GM12878 (cell line): ENCODE measurements at regions not wholly inside any gene's neighbourhood (a gene's known extent, or its start where the extent isn't known, plus 50 kb on each side); places are given as distances from the start of the nearest gene placed in this dataset.

ENCODE experiments used
- ATAC-seq: fragments of 200-7000 bp; cut with Tn5 transposase; 3 replicates; pipeline ENCODE4 v1.9.1; 2020; ENCODE audit warnings: mild to moderate bottlenecking, moderate library complexity
- BruUV-seq: library from RNA; stranded (reverse); fragments of 400-500 nt; replicated peaks from 2 replicates; lab custom pipeline; 2021; lab: Mats Ljungman, UMichigan
- CTCF ChIA-PET: fragments of 300-600 bp; sonication (Branson Sonifier 250); formaldehyde crosslinking; extraction: SDS; loops from one replicate; lab custom pipeline; 2021; ENCODE audit warnings: inconsistent platforms; lab: Yijun Ruan, JAX
- POLR2A ChIA-PET: fragments of 350-600 bp; formaldehyde crosslinking; extraction: SDS; loops from one replicate; lab custom pipeline; 2021; ENCODE audit warnings: inconsistent platforms; lab: Charles Lee
- RAD21 ChIA-PET: fragments of 300-600 bp; sonication (Branson Sonifier 250); formaldehyde crosslinking; loops from one replicate; lab custom pipeline; 2023; ENCODE audit warnings: antibody characterized with exemption; ENCODE audit not compliant: unreplicated experiment; lab: Charles Lee
- SMC1A ChIA-PET: fragments of 300-600 bp; sonication (Branson Sonifier 250); formaldehyde crosslinking; loops from one replicate; lab custom pipeline; 2023; ENCODE audit not compliant: unreplicated experiment, uncharacterized antibody; lab: Charles Lee
- DNase-seq: peaks from one replicate; pipeline ENCODE4 v3.0.0-alpha.2; 2011; ENCODE audit warnings: low read depth, low spot score
- FAIRE-seq: peaks from 3 replicates; lab custom pipeline; 2011; peaks lifted over from hg19 to GRCh38; lab: Jason Lieb, UNC
- H2AFZ ChIP-seq: 2 replicates; pipeline ENCODE4 v1.6.0; 2011; ENCODE audit warnings: low read depth, low read length, control low read depth; ENCODE audit not compliant: control insufficient read depth
- H3K27ac ChIP-seq: 2 replicates; pipeline ENCODE4 v1.5.1; 2011; ENCODE audit warnings: control low read depth; ENCODE audit not compliant: control insufficient read depth, insufficient read depth
- H3K27me3 ChIP-seq, 2 experiments: replicated peaks in 1 of 2; 2 replicates each; pipeline versions ENCODE4 v1.6.0 to v1.6.1; 2011; ENCODE audit warnings: low read length in 1 of 2; ENCODE audit not compliant: control insufficient read depth in 2 of 2, insufficient read depth in 2 of 2
- H3K36me3 ChIP-seq, 2 experiments: 2 replicates each; pipeline ENCODE4 v1.5.1; 2011; ENCODE audit warnings: low read length in 1 of 2; ENCODE audit not compliant: control insufficient read depth in 2 of 2, insufficient read depth in 2 of 2
- H3K4me1 ChIP-seq: 2 replicates; pipeline ENCODE4 v1.6.1; 2011; ENCODE audit warnings: mild to moderate bottlenecking, low read length, moderate library complexity, mixed read lengths; ENCODE audit not compliant: control insufficient read depth, insufficient read depth
- H3K4me2 ChIP-seq: 2 replicates; pipeline ENCODE4 v1.6.0; 2011; ENCODE audit warnings: control low read depth; ENCODE audit not compliant: control insufficient read depth, insufficient read depth
- H3K4me3 ChIP-seq: fragments of 200-600 bp; sonication (generic); 2 replicates; pipeline ENCODE4 v1.5.1; 2016
- H3K79me2 ChIP-seq: 2 replicates; pipeline ENCODE4 v1.6.0; 2011; ENCODE audit warnings: low read length; ENCODE audit not compliant: control insufficient read depth, insufficient read depth
- H3K9ac ChIP-seq: 2 replicates; pipeline ENCODE4 v1.8.0; 2011; ENCODE audit warnings: low read length, control low read depth, mixed read lengths; ENCODE audit not compliant: control insufficient read depth, insufficient read depth
- H3K9me3 ChIP-seq: replicated peaks from 3 replicates; pipeline ENCODE4 v1.5.1; 2011; ENCODE audit warnings: mild to moderate bottlenecking, low read length; ENCODE audit not compliant: control insufficient read depth, insufficient read depth
- H4K20me1 ChIP-seq: 2 replicates; pipeline ENCODE4 v1.6.0; 2011; ENCODE audit not compliant: control insufficient read depth, insufficient read depth
- CREM ChIP-seq: IDR thresholded peaks from 2 replicates; pipeline ENCODE4 v1.6.1; 2014; ENCODE audit warnings: antibody characterized with exemption, low read depth
- EGR1 ChIP-seq, 2 experiments: IDR thresholded peaks; 1 replicate in 1 of 2; 2 replicates in 1 of 2; pipeline ENCODE4 v1.6.1; 2011 to 2012; ENCODE audit warnings: low read depth in 2 of 2, low read length in 2 of 2, borderline replicate concordance in 1 of 2, mild to moderate bottlenecking in 1 of 2, moderate library complexity in 1 of 2
- FOXK2 ChIP-seq: fragments of 450-650 bp; IDR thresholded peaks from 2 replicates; pipeline ENCODE4 v1.6.1; 2017; ENCODE audit warnings: mild to moderate bottlenecking, moderate library complexity
- FOXM1 ChIP-seq: IDR thresholded peaks from 2 replicates; pipeline ENCODE4 v1.6.1; 2012; ENCODE audit warnings: low read depth, mild to moderate bottlenecking, inconsistent platforms, low read length, moderate library complexity
- IRF4 ChIP-seq: IDR thresholded peaks from 2 replicates; pipeline ENCODE4 v1.6.1; 2011; ENCODE audit warnings: low read depth, low read length
- MYC ChIP-seq: IDR thresholded peaks from 2 replicates; pipeline ENCODE4 v1.6.1; 2011; ENCODE audit warnings: mild to moderate bottlenecking, low read length, moderate library complexity, inconsistent platforms; ENCODE audit not compliant: insufficient read depth, insufficient replicate concordance, insufficient read length, severe bottlenecking
- NRF1 ChIP-seq: conservative IDR thresholded peaks from 2 replicates; pipeline ENCODE4 v1.6.1; 2011; ENCODE audit warnings: mild to moderate bottlenecking, low read depth, low read length, improper control_type of control experiment
- PAX8 ChIP-seq: fragments of 450-650 bp; IDR thresholded peaks from 2 replicates; pipeline ENCODE4 v1.6.1; 2017; ENCODE audit warnings: mild to moderate bottlenecking, moderate library complexity
- RBBP5 ChIP-seq: fragments of 200-600 bp; sonication (generic); conservative IDR thresholded peaks from 2 replicates; pipeline ENCODE4 v1.6.1; 2016
- SUZ12 ChIP-seq: fragments of 200-600 bp; sonication (generic); IDR thresholded peaks from one replicate; pipeline ENCODE4 v1.6.1; 2018; ENCODE audit warnings: antibody characterized with exemption, mild to moderate bottlenecking; ENCODE audit not compliant: unreplicated experiment
- TCF3 ChIP-seq: IDR thresholded peaks from 2 replicates; pipeline ENCODE4 v1.6.1; 2012; ENCODE audit warnings: low read depth, mild to moderate bottlenecking, low read length, borderline replicate concordance; ENCODE audit not compliant: insufficient read depth
- ZNF217 ChIP-seq: fragments of 450-650 bp; IDR thresholded peaks from 2 replicates; pipeline ENCODE4 v1.6.1; 2017; ENCODE audit warnings: antibody characterized with exemption, mild to moderate bottlenecking
- WGBS: methylation state at CpG from one replicate; pipeline ENCODE4 v1.1.6; 2016; ENCODE audit warnings: low lambda C conversion rate; ENCODE audit not compliant: insufficient replicate concordance, insufficient coverage; ENCODE audit errors: missing lambda C conversion rate; 5-methylcytosine and 5-hydroxymethylcytosine counted together
- in situ Hi-C: fragments of 300-500 bp; cut with MboI; formaldehyde crosslinking; loops from 9 replicates; pipeline ENCODE4 v1.14.3; 2018; ENCODE audit warnings: mixed read lengths
- intact Hi-C: fragments of 100-400 bp; cut with micrococcal nuclease; formaldehyde crosslinking; loops from one replicate; pipeline ENCODE4 v1.14.2; 2022; ENCODE audit not compliant: unreplicated experiment

DNA sequence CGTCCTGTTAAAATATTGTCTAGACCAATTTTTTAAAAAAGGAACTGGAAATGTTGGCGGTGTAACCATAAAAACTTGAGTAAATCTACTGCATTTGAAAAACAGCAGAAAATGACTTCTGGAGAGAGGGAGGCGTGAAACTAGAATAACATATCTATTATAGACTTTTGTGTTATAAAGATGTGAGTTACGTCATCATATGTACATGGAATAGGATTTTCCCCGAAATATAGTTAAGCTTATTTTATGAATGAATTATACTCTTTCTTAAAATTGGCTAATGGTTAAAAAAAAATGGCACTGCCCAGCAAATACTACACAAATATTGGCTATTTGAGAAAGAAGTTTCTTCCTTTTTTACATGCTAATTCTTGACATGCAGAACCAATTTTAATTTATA, 147.1 kb upstream of the TEX13C start:
- Histone ChIP-seq H3K9ac (no peak overlapping the region), H3K27me3 (no peaks in the 10 kb centered on the region), H3K4me2 (no peak overlapping the region), H2AFZ (no peak overlapping the region), H3K27ac (no peak overlapping the region), H3K4me3 (no peak overlapping the region), H3K36me3 (no peaks in the 10 kb centered on the region), H3K79me2 (no peaks in the 10 kb centered on the region), H3K4me1 (no peaks in the 10 kb centered on the region), H3K9me3 (no peaks in the 10 kb centered on the region), H4K20me1 (no peaks in the 10 kb centered on the region)
- TF ChIP-seq SUZ12, result no peak
- no peak for TF ChIP-seq ZNF217
- TF ChIP-seq FOXM1, result no peak
- FAIRE-seq (no peak), ATAC-seq (no peak), DNase-seq (no peak)
- ChIA-PET CTCF (interaction anchor here (0.6 to 1.7 kb wide), 2 partner anchors 11 to 784 kb away, joined by 3 read pairs; no protein-coding TSS in a partner anchor), RAD21 (no interaction called here), SMC1A (interaction anchor here (0.7 to 0.9 kb wide), 2 partner anchors 10 to 28 kb away, joined by 3 read pairs; no protein-coding TSS in a partner anchor), POLR2A (no interaction called here)
- 9% methylated on average over 5 of the region's 5 CpGs for WGBS
- intact Hi-C loops (no loop called here), in situ Hi-C loops (no loop called here)
- BruUV-seq, result no TSS peak

DNA sequence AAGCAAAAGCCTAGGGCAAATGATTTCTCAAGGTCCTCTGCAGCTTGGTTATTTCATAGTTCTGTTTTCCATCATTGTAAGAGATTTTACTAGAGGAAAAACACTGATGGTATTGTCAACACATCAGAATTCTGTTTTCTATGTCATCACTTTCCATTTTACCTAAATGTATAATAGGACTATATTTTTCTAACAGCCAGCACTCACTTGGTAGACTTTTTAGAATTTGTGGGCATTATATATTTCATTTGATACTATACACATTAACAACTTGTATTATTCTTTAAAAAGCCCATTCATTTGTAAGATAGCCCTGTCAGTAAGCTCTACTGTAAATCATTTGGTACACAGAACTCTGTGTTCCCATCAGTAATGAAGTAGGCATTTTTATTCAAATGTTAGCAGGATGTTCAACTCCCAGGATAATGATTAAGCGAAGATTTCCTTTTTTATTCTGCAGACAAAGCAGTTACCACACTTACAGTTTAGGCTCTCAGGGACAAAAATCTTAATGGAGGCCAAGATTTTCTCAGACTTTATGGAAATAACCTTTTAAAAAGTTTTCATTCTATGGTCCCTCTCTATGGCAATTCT, 143.6 kb upstream of the TEX13C start:
- no peak for FAIRE-seq
- ATAC-seq, result no peak

More for the DNA sequence above, 143.6 kb upstream of the TEX13C start:
- no peak for TF ChIP-seq PAX8
- TF ChIP-seq FOXM1, result no peak
- no peak for TF ChIP-seq FOXK2
- TF ChIP-seq NRF1, result no peak
- no peak for TF ChIP-seq MYC
- TF ChIP-seq EGR1 (IDR thresholded peaks at IDR 0.05; ENCODE audit: borderline replicate concordance in 1 of 2, low read depth in 2 of 2, low read length in 2 of 2), result no peak
- TF ChIP-seq RBBP5, result no peak
- TF ChIP-seq CREM, result no peak
- no peak for TF ChIP-seq TCF3
- no peak for TF ChIP-seq IRF4
- TF ChIP-seq, all 136 proteins: peak for 0
- intact Hi-C loops (no loop called here), in situ Hi-C loops (no loop called here)
- SMC1A ChIA-PET, result no interaction called here
- no peaks in the 10 kb centered on the region for H3K27me3 ChIP-seq
- no peaks in the 10 kb centered on the region for H3K9me3 ChIP-seq
- DNase-seq, result no peak
- POLR2A ChIA-PET, result no interaction called here
- H3K27ac ChIP-seq, result no peak overlapping the region
- CTCF ChIA-PET, result no interaction called here
- 0% methylated on average over 1 of the region's 1 CpG for WGBS
- no peak overlapping the region for H3K4me2 ChIP-seq
- H3K36me3 ChIP-seq, result no peaks in the 10 kb centered on the region
- RAD21 ChIA-PET, result no interaction called here
- H3K4me3 ChIP-seq, result no peak overlapping the region
- H2AFZ ChIP-seq, result no peak overlapping the region
- no peak overlapping the region for H3K9ac ChIP-seq
- H4K20me1 ChIP-seq, result no peaks in the 10 kb centered on the region
- no peaks in the 10 kb centered on the region for H3K79me2 ChIP-seq
- no TSS peak for BruUV-seq
- H3K4me1 ChIP-seq, result no peaks in the 10 kb centered on the region
